ENCODE measurements at regions not wholly inside any gene's neighbourhood (a gene's known extent, or its start where the extent isn't known, plus 50 kb on each side); places are given as distances from the start of the nearest gene placed in this dataset.

GRCh38 chr16:79698341-79698753 lies 97.8 kb upstream of the MAF start:
- no peak for TF ChIP-seq CTCF (IDR thresholded peaks at IDR 0.05)
- TF ChIP-seq POLR2A (IDR thresholded peaks at IDR 0.05): no peak

Measured in lower leg skin (tissue), 3 donors.